ENCODE measurements at regions not wholly inside any gene's neighbourhood (a gene's known extent, or its start where the extent isn't known, plus 50 kb on each side); places are given as distances from the start of the nearest gene placed in this dataset.

GRCh38 chr17:79490530-79490929 is 120.3 kb downstream of the RBFOX3 start:
- TF ChIP-seq CTCF (IDR thresholded peaks at IDR 0.05) (no peak), POLR2A (IDR thresholded peaks at IDR 0.05) (no peak)

Measured in tibial nerve (tissue), 3 donors.